ENCODE measurements at regions not wholly inside any gene's neighbourhood (a gene's known extent, or its start where the extent isn't known, plus 50 kb on each side); places are given as distances from the start of the nearest gene placed in this dataset.

DNA sequence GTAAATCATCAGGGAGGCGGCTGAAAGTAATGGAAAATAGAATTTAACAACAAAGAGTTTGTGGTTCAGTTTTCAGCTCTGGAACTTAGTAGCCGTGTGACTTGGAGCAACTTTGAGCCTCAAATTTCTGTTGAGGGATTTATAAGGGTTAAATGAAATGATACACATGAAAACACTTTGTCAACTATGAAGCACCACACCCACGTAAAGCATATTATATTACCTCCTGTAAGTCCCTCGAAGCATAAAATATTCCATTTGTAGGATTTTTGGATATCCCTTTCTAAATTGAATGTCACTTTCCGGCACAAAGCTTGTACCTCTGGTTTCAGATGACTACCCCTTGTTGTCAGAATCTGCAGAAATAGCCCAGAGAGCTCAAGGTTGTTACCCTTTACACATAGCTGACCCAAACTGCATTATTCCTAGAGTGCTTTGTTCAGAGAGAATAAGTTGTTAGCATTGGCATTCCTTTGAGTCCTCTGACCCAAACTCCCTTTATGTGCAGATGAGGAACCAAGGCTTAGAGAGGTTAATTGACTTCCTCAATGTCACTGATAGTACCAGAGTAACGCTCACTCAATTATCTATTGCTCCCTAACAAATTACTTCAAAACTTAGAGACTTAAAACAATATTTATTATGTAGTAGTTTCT lies 187.9 kb upstream of the UMPS start:
- no peak for DNase-seq (ENCODE audit: low spot score)

DNA sequence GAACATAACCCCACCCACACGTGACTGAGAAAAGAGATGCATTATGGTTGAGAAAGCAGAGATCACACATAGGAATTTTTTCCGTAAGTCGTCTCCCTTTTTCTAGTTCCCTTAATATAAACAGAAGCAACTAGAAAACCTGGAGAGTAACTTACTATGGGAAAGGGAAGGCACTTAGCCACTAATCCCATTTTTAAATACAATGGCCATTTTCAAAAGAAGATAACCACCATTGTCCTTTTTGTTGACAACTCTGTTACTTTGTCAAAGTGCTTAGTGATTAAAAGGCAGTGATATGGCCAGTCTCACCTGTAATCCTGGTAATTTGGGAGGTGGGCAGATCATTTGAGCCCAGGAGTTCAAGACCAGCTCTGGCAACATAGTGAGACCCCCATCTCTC lies 184.4 kb upstream of the UMPS start:
- DNase-seq (ENCODE audit: low spot score) = no peak

DNA sequence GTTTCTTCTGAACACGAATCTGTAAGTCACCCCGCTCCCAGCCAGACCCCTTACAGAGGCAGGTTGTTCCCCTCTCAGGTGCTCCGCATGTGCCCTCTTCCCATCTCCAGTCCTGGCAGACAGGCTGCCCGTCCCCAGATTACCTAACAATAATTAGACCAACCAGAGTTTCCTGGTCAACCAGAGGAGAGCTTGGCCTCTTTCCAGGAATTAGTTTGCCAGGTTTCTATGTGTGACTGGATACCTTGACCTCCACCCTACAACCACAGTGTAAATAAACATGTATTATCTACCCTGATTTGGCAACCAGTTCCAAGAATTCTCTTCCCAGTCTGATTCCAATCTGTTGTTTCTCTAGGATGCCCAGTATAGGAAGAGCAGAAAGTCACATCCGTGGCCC lies 178.0 kb upstream of the UMPS start:
- no peak for DNase-seq (ENCODE audit: low spot score)

DNA sequence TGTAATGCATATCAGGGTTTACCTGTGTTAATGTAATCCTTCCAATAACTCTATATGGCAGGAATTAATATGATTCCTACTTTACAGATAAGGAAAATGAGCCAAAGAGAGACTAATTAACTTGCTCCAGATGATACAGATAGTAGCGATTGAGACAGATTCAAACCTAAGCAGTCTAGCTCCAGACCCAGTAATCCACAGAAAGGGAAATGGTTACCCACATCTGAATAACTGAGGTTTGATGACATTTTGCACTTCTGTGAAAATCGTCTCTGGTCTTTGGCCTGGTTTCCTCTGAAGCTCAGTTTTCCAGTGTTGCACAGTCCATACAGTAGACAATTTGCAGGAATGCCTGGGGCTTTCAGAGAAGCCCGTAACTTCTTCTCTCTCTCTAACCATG lies 177.1 kb upstream of the UMPS start:
- DNase-seq (ENCODE audit: low spot score) = no peak

- DNase-seq (ENCODE audit: low spot score) = no peak
Observed at GRCh38 chr3:124556636-124557035, 173.6 kb upstream of the UMPS start.

- no peak for DNase-seq (ENCODE audit: low spot score)
Observed at GRCh38 chr3:124557433-124558232, 172.6 kb upstream of the UMPS start.

DNA sequence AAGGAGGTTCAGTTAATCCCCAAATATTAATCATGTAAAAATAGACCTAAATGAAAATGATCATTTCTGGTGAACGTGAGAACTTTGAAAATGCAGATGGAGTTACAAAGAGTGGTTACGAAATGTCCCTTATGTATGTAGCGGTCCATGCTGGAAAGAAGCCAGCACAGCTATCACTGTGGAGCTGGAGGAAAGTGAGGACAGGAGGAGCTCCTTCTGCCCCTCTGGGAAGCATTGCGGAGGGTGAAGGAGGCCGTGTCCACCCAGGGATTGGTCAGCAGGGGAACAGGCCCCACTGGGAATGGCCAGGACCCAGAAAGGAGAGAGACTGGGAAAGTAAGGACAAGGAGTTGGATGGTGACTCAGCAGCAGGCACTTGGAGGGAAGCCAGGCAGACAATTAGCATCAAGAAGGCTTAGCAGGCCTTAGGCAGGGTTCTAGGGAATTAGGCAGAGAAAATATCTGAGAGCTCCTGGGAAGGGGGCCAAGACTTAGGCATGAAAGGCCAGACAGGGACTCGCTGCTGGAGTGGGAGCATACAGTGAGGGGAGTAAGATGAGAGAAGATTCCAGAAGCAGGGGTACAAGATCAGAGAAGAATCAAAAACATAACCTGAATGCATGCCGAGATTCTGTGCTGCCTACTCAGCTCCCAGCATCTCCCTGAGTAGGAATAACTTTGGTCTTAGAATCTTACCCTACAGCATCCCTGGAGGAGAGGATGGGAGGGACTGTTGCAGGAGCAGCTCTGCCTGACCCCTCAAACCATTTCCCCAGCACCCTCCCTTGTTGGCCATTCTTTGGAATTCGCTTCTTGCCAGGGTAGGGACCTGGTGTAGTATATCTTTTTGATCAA lies 171.0 kb upstream of the UMPS start:
- DNase-seq (ENCODE audit: low spot score) = no peak

DNA sequence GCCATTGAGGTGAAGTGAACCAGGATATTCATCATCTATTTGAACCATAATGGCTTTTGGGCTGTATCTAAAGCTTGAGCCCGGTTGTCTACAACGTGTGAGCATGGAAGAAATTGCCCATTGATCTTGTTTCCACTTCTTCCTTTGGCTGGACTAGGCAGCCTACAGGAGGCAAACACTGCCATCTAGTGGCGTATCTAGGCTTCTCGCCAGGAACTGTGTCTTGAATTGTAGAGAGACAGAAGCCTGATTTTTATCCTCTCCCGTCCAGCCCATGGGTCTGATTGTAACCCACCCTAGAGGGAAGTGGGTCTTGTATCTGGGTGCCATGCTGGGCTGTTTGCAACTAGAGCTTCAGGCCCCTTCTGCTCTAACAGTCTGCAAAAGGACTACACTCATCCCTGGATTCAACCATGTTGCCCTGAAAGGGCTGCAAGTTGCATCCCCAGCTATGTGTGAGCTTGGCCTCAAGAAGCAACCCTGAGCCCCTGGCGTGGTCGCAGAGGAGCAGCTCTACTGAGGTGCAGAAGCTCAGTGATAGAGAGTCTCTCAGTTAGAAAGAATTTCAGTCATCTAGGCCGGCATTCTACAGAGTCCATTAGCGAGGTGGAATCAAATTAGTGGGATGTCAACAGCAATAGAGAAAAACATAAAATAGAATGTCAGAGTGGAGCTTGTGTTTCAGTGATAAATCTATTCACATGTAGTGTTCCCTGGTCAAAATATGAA lies 170.2 kb upstream of the UMPS start:
- peak; percentile 55 for DNase-seq (ENCODE audit: low spot score)

DNA sequence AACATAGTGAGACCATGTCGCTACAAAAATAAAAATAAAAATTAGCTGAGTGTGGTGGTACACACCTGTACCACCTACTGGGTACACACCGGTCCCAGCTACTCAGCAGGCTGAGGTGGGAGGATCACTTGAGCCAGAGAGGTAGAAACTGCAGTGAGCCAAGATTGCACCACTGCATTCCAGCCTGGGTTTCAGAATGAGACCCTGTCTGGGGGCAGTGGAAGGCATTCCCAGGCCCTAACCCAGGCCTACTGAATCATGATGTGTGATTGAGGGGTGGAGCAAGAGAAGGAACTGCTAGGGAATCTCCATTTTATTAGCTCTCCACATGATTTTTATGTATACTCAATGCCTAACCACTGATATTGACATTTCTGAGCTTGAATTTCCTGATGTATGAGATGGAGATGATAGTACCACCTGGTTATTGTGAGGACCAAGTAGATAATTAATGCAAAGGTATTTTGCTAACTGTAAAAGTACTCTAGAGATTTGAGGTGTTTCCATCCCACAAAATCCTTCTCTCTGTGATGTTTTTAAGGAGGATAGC lies 169.5 kb upstream of the UMPS start:
- no peak for DNase-seq (ENCODE audit: low spot score)

DNA sequence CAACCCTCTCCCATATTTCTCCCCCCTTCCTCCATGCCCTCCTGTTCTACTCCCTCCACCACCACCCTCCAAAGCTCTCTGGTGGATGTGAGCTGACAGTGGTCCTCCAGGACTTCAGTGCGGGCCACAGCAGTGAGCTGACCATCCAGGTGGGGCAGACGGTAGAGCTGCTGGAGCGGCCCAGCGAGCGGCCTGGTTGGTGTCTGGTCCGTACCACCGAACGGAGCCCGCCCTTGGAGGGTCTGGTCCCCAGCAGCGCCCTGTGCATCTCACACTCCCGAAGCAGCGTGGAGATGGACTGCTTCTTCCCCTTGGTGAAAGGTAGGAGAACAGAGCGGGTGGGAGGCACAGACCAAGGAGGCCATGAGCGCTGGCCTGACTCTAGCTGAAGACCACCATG lies 167.5 kb upstream of the UMPS start:
- no peak for DNase-seq (ENCODE audit: low spot score)

DNA sequence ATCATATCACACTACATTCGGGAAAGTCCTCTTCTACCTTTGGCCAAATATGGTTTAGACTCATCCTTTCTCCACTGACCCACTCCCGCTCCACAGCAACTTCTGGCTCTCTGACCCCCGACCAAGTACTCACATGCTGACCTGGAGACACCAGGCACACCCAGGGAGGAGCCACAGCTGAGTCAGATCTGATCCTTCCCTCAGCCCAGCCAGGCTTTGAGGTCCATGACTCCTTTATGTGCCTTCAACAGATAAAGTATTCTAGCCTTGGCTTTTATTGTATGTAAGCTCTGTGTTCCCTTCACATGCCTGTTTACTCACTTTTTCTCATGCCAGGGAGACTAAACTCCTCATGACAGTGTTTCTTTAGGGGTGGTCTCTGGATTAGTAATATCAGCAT lies 166.9 kb upstream of the UMPS start:
- no peak for DNase-seq (ENCODE audit: low spot score)

DNA sequence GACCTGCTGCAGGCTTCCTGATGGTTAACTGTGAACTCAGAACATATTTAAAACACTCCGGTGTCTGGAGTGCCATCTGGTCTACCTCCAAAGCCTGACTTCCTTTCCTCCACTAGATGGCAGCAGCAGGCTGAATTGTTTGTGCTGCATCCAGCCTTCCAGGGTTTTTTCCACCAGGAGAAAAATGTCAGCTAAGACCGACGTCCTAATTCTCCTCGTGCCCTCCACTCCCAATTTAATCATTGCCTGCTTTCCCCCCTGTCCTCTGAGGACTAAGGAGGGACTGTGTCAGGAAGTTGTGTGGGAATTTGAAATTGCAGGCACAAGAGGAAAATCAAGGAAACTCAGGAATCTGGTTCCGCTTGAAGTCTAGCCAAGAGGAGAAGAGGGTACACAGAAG lies 165.2 kb upstream of the UMPS start:
- DNase-seq (ENCODE audit: low spot score) = peak; percentile 60

DNA sequence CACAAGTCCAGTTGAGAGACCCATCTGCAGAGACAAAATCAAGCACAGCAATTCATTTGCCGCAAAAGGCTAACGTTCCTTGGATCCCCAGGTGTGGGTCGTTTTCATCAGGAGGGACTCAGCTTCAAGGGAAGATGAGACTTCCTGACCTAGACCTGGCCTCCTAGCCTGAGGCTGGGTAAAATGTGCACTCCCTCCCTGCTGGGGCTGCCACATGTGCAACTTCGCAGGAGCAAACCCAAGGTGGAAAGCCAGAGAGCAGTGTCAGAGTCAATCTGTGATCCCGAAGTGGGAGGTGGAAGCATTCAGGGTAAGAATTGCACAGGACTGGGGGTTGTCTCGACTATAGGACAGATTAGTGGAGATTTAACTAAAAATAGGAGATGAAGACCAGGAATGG lies 164.7 kb upstream of the UMPS start:
- no peak for DNase-seq (ENCODE audit: low spot score)

- no peak for DNase-seq (ENCODE audit: low spot score)
Observed at GRCh38 chr3:124566701-124567100, 163.6 kb upstream of the UMPS start.

DNA sequence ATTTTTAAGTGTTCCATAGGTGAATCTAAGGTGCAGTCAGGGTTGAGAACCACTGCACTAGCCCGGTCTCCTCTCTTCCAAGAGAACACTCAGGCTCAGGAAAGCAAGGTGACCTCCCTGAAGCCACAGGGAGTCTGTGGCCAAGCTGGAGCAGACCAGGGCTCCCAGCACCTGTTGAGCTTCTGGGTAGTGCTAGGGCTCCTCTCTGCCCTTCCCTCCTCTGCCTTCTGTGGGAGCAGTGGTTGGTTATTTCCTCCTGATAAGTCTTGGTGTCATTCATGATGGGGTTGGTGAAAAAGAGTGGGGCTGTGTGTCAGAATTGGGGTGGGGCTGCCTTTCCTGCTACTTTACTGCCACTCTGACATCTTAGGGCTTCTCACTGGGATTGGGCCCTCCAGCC lies 163.1 kb upstream of the UMPS start:
- DNase-seq (ENCODE audit: low spot score) = no peak

GRCh38 chr3:124569761-124570160 lies 160.5 kb upstream of the UMPS start:
- no peak for DNase-seq (ENCODE audit: low spot score)

GRCh38 chr3:124570232-124570631 lies 160.0 kb upstream of the UMPS start:
- no peak for DNase-seq (ENCODE audit: low spot score)

GRCh38 chr3:124572851-124573405 lies 157.3 kb upstream of the UMPS start:
- DNase-seq (ENCODE audit: low spot score) = no peak

DNA sequence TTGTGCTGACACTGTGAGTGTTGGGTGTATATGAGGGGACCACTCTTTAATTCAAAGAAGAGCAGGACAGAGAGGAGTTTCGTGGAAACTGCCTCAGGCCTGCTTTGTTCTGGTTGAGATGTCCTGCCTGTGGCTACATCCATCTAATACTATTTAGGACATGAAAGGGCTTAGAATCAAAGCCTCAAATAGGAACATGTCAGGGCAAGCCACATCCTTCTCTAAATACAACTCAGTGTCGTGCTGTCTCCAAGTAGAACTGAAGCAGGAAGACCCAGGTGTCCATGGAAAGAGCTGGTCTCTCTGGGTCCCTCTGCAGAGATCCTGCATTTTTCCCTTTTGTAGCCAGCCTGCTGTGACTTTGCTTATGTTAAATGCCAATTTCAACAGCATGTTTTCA lies 156.2 kb upstream of the UMPS start:
- DNase-seq (ENCODE audit: low spot score) = no peak

DNA sequence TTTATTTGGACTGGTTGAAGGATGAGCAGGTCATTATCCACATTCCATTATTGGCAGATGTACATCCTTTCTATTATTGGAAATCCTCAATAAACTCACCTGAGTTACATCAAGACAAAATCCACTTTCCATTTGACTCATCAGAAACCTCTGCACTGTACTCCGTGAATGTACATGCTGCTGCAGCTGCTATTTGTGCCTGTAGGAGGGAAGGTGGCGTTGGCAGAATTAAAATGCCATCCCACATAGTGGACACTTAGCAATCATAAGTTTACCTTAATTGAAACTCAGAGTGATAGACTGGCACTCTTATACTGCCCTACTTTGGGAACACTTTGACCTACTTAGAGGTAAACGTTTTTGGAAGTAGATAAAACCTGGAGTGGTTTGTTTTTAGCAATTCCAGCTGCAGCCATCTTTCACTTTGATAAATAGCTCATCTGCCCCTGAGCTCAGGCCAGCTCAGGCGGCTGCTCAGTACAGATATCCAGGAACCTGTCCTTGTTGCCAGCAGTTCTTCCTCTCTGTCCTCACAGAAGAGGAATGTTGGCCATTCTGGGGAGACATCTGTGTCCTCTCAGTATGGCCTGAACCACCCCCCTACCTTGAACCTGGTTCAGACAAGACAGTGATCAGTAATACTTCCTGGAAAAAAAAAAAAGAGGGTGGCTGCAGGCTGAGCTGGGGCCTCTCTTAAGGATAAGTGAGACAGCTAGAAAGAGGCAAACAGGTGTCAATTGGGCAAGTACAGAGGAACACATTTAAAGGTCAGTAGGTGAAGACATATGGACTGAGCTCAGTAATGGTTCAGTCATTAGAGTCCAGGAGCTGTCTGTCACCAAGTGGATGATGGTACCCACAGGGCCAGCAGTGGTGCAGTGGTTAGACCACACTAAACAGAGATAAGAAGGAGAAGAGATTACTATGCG lies 153.4 kb upstream of the UMPS start:
- DNase-seq (ENCODE audit: low spot score) = no peak
